B cell (primary cell): ENCODE measurements at regions not wholly inside any gene's neighbourhood (a gene's known extent, or its start where the extent isn't known, plus 50 kb on each side); places are given as distances from the start of the nearest gene placed in this dataset.

Experiments
- ATAC-seq: fragments of 200-7000 bp; cut with Tn5 transposase; one replicate; pipeline ENCODE4 v1.10.0; 2021; ENCODE audit warnings: low read depth, mild to moderate bottlenecking, moderate number of reproducible peaks, moderate library complexity
- CTCF ChIA-PET: fragments of 350-600 bp; sonication (Branson Sonifier 250); formaldehyde crosslinking; loops from one replicate; lab custom pipeline; 2021; ENCODE audit warnings: antibody characterized with exemption, inconsistent platforms; lab: Charles Lee
- POLR2A ChIA-PET: fragments of 350-600 bp; sonication (Branson Sonifier 250); formaldehyde crosslinking; loops from one replicate; lab custom pipeline; 2021; ENCODE audit warnings: antibody characterized with exemption; lab: Charles Lee
- DNase-seq: peaks from one replicate; pipeline ENCODE4 v3.0.0; 2013
- H2AFZ ChIP-seq: 2 replicates; pipeline ENCODE4 v1.6.1; 2012; ENCODE audit warnings: mild to moderate bottlenecking, low read depth, low read length; ENCODE audit not compliant: insufficient read depth, poor library complexity, severe bottlenecking
- H3K27ac ChIP-seq, 2 donors: 1 replicate in 1 of 2; 2 replicates in 1 of 2; pipeline ENCODE4 v1.5.1; 2012 to 2013; ENCODE audit warnings: low read length in 2 of 2, mild to moderate bottlenecking in 2 of 2, moderate library complexity in 1 of 2
- H3K27me3 ChIP-seq, 4 experiments: fragments of 200-600 bp in 1 of 4; sonication (generic) in 1 of 4; replicated peaks in 1 of 4; 1 replicate in 2 of 4; 2 replicates in 2 of 4; pipeline versions ENCODE4 v1.6.1 to v1.7.0; 2013 to 2016; ENCODE audit warnings: low read length in 3 of 4, mild to moderate bottlenecking in 2 of 4, mixed read lengths in 1 of 4, moderate library complexity in 1 of 4; ENCODE audit not compliant: insufficient read depth in 4 of 4, control insufficient read depth in 3 of 4; ENCODE audit errors: control extremely low read depth in 1 of 4
- H3K36me3 ChIP-seq, 2 experiments: replicated peaks in 1 of 2; 1 replicate in 1 of 2; 2 replicates in 1 of 2; pipeline versions ENCODE4 v1.6.1 to v1.7.1; 2013; ENCODE audit warnings: low read length in 1 of 2; ENCODE audit not compliant: insufficient read depth in 2 of 2, control insufficient read depth in 1 of 2; ENCODE audit errors: control extremely low read depth in 1 of 2, extremely low read depth in 1 of 2
- H3K4me1 ChIP-seq, 2 donors: fragments of 200-600 bp in 1 of 2; sonication (generic) in 1 of 2; 1 replicate in 1 of 2; 2 replicates in 1 of 2; pipeline versions ENCODE4 v1.5.1 to v1.6.1; 2013 to 2017; ENCODE audit warnings: low read length in 2 of 2; ENCODE audit not compliant: control insufficient read depth in 2 of 2, insufficient read depth in 2 of 2
- H3K4me2 ChIP-seq: replicated peaks from 2 replicates; pipeline ENCODE3; 2012; ENCODE audit warnings: mild to moderate bottlenecking, low read depth, low read length; ENCODE audit not compliant: poor library complexity, severe bottlenecking
- H3K4me3 ChIP-seq, 5 experiments: fragments of 200-600 bp in 1 of 5; sonication (generic) in 1 of 5; 1 replicate in 3 of 5; 2 replicates in 2 of 5; pipeline versions ENCODE4 v1.5.1 to v1.7.0; 2011 to 2016; ENCODE audit warnings: low read length in 4 of 5, mild to moderate bottlenecking in 4 of 5, low read depth in 2 of 5, control low read depth in 1 of 5, moderate library complexity in 1 of 5; ENCODE audit not compliant: insufficient read depth in 1 of 5; ENCODE audit errors: control extremely low read depth in 1 of 5, extremely low read depth in 1 of 5
- H3K79me2 ChIP-seq: fragments of 200-600 bp; sonication (generic); one replicate; pipeline ENCODE4 v1.6.0; 2016; ENCODE audit warnings: low read length; ENCODE audit not compliant: control insufficient read depth, insufficient read depth
- H3K9ac ChIP-seq: fragments of 200-600 bp; sonication (generic); 2 replicates; pipeline ENCODE4 v1.6.1; 2017; ENCODE audit warnings: mild to moderate bottlenecking, low read length, moderate library complexity
- H3K9me3 ChIP-seq, 3 donors: one replicate each; pipeline versions ENCODE4 v1.6.1 to v1.7.1; 2013; ENCODE audit warnings: low read length in 2 of 3; ENCODE audit not compliant: control insufficient read depth in 2 of 3, insufficient read depth in 1 of 3; ENCODE audit errors: control extremely low read depth in 1 of 3
- H4K20me1 ChIP-seq: 2 replicates; pipeline ENCODE4 v1.6.0; 2012; ENCODE audit warnings: mild to moderate bottlenecking, low read length; ENCODE audit not compliant: insufficient read depth, control insufficient read depth, poor library complexity, severe bottlenecking
- H3K27ac Mint-ChIP-seq: one replicate; pipeline ENCODE4 v1.8.0; 2021; ENCODE audit warnings: mixed read lengths
- H3K27me3 Mint-ChIP-seq: one replicate; pipeline ENCODE4 v1.8.0; 2021; ENCODE audit warnings: mixed read lengths
- H3K4me1 Mint-ChIP-seq: one replicate; pipeline ENCODE4 v1.8.0; 2021; ENCODE audit warnings: mixed read lengths
- H3K4me3 Mint-ChIP-seq: one replicate; pipeline ENCODE4 v1.8.0; 2021; ENCODE audit warnings: mixed read lengths
- H3K9me3 Mint-ChIP-seq: one replicate; pipeline ENCODE4 v1.8.0; 2022; ENCODE audit warnings: mixed read lengths; ENCODE audit not compliant: insufficient read depth
- EZH2 ChIP-seq: IDR thresholded peaks from 2 replicates; pipeline ENCODE4 v1.6.1; 2012; ENCODE audit warnings: borderline replicate concordance, low read depth, mild to moderate bottlenecking, moderate library complexity, low read length; ENCODE audit not compliant: insufficient read depth, poor library complexity, severe bottlenecking
- WGBS: methylation state at CpG from one replicate; pipeline ENCODE4 v1.1.5; 2013; ENCODE audit warnings: missing lambda C conversion rate; ENCODE audit not compliant: insufficient coverage; 5-methylcytosine and 5-hydroxymethylcytosine counted together
- intact Hi-C: fragments of 100-400 bp; cut with micrococcal nuclease; formaldehyde crosslinking; loops from one replicate; pipeline ENCODE4 v1.10.0; 2022
- TF ChIP-seq, protein P1 (sequence below): fragments of 200-600 bp; IDR thresholded peaks from one replicate; pipeline ENCODE4 v1.8.0; 2022; ENCODE audit warnings: antibody characterized with exemption, mild to moderate bottlenecking

- Mint-ChIP-seq H3K4me1 (no peaks in the 10 kb centered on the region), H3K9me3 (peaks cover 2% of the 10 kb centered on the region), H3K4me3 (no peak overlapping the region), H3K27me3 (peaks cover 10% of the 10 kb centered on the region), H3K27ac (no peak overlapping the region)
- intact Hi-C loops: no loop called here
- no peaks in the 10 kb centered on the region for H3K9me3 ChIP-seq
- no peaks in the 10 kb centered on the region for H3K79me2 ChIP-seq
- ATAC-seq (no peak), DNase-seq (no peak)
- H4K20me1 ChIP-seq: no peaks in the 10 kb centered on the region
- no peaks in the 10 kb centered on the region for H3K27me3 ChIP-seq
- H3K9ac ChIP-seq: no peak overlapping the region
- ChIA-PET CTCF (no interaction called here), POLR2A (no interaction called here)
- H3K36me3 ChIP-seq: no peaks in the 10 kb centered on the region
- no peak overlapping the region for H3K4me2 ChIP-seq
- no peaks in the 10 kb centered on the region for H3K4me1 ChIP-seq
- TF ChIP-seq EZH2: no peak
- TF ChIP-seq, protein P1, sequence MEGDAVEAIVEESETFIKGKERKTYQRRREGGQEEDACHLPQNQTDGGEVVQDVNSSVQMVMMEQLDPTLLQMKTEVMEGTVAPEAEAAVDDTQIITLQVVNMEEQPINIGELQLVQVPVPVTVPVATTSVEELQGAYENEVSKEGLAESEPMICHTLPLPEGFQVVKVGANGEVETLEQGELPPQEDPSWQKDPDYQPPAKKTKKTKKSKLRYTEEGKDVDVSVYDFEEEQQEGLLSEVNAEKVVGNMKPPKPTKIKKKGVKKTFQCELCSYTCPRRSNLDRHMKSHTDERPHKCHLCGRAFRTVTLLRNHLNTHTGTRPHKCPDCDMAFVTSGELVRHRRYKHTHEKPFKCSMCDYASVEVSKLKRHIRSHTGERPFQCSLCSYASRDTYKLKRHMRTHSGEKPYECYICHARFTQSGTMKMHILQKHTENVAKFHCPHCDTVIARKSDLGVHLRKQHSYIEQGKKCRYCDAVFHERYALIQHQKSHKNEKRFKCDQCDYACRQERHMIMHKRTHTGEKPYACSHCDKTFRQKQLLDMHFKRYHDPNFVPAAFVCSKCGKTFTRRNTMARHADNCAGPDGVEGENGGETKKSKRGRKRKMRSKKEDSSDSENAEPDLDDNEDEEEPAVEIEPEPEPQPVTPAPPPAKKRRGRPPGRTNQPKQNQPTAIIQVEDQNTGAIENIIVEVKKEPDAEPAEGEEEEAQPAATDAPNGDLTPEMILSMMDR: no peak
- no peak overlapping the region for H2AFZ ChIP-seq
- H3K4me3 ChIP-seq: no peak overlapping the region
- H3K27ac ChIP-seq: no peak overlapping the region
Observed at GRCh38 chr5:39846144-39846543, 421.4 kb upstream of the DAB2 start.

GRCh38 chr5:39843767-39844166, 419.0 kb upstream of the DAB2 start:
- intact Hi-C loops: no loop called here
- ATAC-seq (no peak), DNase-seq (no peak)
- Mint-ChIP-seq H3K4me1 (no peaks in the 10 kb centered on the region), H3K27me3 (peaks cover 5% of the 10 kb centered on the region), H3K4me3 (no peak overlapping the region), H3K9me3 (peaks cover 6% of the 10 kb centered on the region), H3K27ac (no peak overlapping the region)
- ChIA-PET CTCF (no interaction called here), POLR2A (no interaction called here)
- TF ChIP-seq, protein P1: no peak
- no peak for TF ChIP-seq EZH2
- Histone ChIP-seq H3K36me3 (no peaks in the 10 kb centered on the region), H3K4me2 (no peak overlapping the region), H3K79me2 (no peaks in the 10 kb centered on the region), H3K4me1 (no peaks in the 10 kb centered on the region), H3K27me3 (no peaks in the 10 kb centered on the region), H3K9me3 (no peaks in the 10 kb centered on the region), H3K9ac (no peak overlapping the region), H3K27ac (no peak overlapping the region), H4K20me1 (no peaks in the 10 kb centered on the region), H2AFZ (no peak overlapping the region), H3K4me3 (no peak overlapping the region)
- WGBS: no CpG with 5 or more reads among the region's 1 CpG
